ENCODE measurements at regions not wholly inside any gene's neighbourhood (a gene's known extent, or its start where the extent isn't known, plus 50 kb on each side); places are given as distances from the start of the nearest gene placed in this dataset.

GRCh38 chr10:3652886-3653285, 132.1 kb downstream of the KLF6 start:
- TF ChIP-seq CTCF (IDR thresholded peaks at IDR 0.05) (no peak), POLR2A (IDR thresholded peaks at IDR 0.05) (no peak)

All from heart left ventricle (tissue), 13 donors.